Hepatocyte (in vitro differentiated cells): ENCODE measurements at regions not wholly inside any gene's neighbourhood (a gene's known extent, or its start where the extent isn't known, plus 50 kb on each side); places are given as distances from the start of the nearest gene placed in this dataset.

ENCODE experiments used
- DNase-seq: peaks from one replicate; pipeline ENCODE4 v3.0.0-alpha.2; 2016; ENCODE audit warnings: low spot score
- H2AFZ ChIP-seq: fragments of 200-600 bp; sonication (generic); 2 replicates; pipeline ENCODE4 v1.6.0; 2016; ENCODE audit warnings: antibody characterized with exemption, mild to moderate bottlenecking
- H3K27ac ChIP-seq: fragments of 200-600 bp; sonication (generic); 2 replicates; pipeline ENCODE4 v1.5.1; 2016; ENCODE audit warnings: mild to moderate bottlenecking
- H3K27me3 ChIP-seq: fragments of 200-600 bp; sonication (generic); 2 replicates; pipeline ENCODE4 v1.6.1; 2016
- H3K36me3 ChIP-seq: fragments of 200-600 bp; sonication (generic); replicated peaks from 2 replicates; pipeline ENCODE4 v1.5.1; 2016; ENCODE audit warnings: low read depth; ENCODE audit not compliant: insufficient read depth
- H3K4me1 ChIP-seq: fragments of 200-600 bp; sonication (generic); 2 replicates; pipeline ENCODE4 v1.5.1; 2016; ENCODE audit warnings: mild to moderate bottlenecking, moderate library complexity; ENCODE audit not compliant: insufficient read depth
- H3K4me2 ChIP-seq: fragments of 200-600 bp; sonication (generic); 2 replicates; pipeline ENCODE4 v1.6.0; 2016
- H3K4me3 ChIP-seq: fragments of 200-600 bp; sonication (generic); 2 replicates; pipeline ENCODE4 v1.5.1; 2016; ENCODE audit warnings: mild to moderate bottlenecking
- H3K79me2 ChIP-seq: fragments of 200-600 bp; sonication (generic); 2 replicates; pipeline ENCODE4 v1.6.0; 2017; ENCODE audit warnings: mild to moderate bottlenecking
- H3K9me2 ChIP-seq: fragments of 200-600 bp; sonication (generic); replicated peaks from 2 replicates; pipeline ENCODE4 v1.6.0; 2017; ENCODE audit warnings: mild to moderate bottlenecking; ENCODE audit not compliant: insufficient read depth
- H3K9me3 ChIP-seq: fragments of 200-600 bp; sonication (generic); 2 replicates; pipeline ENCODE4 v1.5.1; 2016; ENCODE audit warnings: low read depth, mild to moderate bottlenecking
- H4K20me1 ChIP-seq: fragments of 200-600 bp; sonication (generic); 2 replicates; pipeline ENCODE4 v1.6.0; 2016; ENCODE audit warnings: mild to moderate bottlenecking; ENCODE audit not compliant: insufficient read depth, poor library complexity, severe bottlenecking
- EZH2 ChIP-seq: fragments of 200-600 bp; sonication (generic); IDR thresholded peaks from 2 replicates; pipeline ENCODE4 v1.6.1; 2016; ENCODE audit warnings: antibody characterized with exemption, mild to moderate bottlenecking, borderline replicate concordance
- EZH2phosphoT487 ChIP-seq: fragments of 200-600 bp; sonication (generic); IDR thresholded peaks from one replicate; pipeline ENCODE4 v1.6.1; 2018; ENCODE audit warnings: antibody characterized with exemption, mild to moderate bottlenecking, low read depth, moderate library complexity; ENCODE audit not compliant: unreplicated experiment, severe bottlenecking
- WGBS: methylation state at CpG from one replicate; pipeline ENCODE4 v1.1.6; 2016; ENCODE audit warnings: low lambda C conversion rate; ENCODE audit errors: missing lambda C conversion rate; 5-methylcytosine and 5-hydroxymethylcytosine counted together
- TF ChIP-seq, protein P1 (sequence below): fragments of 200-600 bp; sonication (generic); IDR thresholded peaks from 2 replicates; pipeline ENCODE4 v1.5.1; 2016; ENCODE audit warnings: antibody characterized with exemption, mild to moderate bottlenecking; ENCODE audit not compliant: poor library complexity

DNA sequence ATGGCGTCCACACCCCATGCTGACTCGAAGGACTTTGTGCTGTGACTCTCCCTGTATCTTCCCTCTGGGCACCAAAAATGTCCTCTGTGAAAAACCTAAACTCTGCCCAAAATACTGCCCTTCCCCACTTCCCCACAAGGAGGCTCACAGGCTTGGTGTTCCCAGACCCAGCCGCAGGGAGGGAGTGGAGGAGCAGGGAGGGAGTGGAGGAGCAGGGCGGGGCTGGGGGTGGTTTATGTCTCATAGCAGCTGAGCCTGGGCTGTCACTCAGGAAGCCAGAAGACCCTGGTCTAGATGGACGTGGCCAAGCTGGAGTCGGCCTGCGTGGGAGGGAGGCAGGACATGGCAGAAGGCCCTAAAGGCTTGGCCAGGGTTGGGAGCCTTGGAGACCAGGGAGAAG is 461.7 kb downstream of the PTPRU start:
- H2AFZ ChIP-seq: no peak overlapping the region
- WGBS: 32% methylated on average over 7 of the region's 7 CpGs
- H3K4me3 ChIP-seq: no peak overlapping the region
- H3K79me2 ChIP-seq: no peaks in the 10 kb centered on the region
- DNase-seq: peak; percentile 64
- no peaks in the 10 kb centered on the region for H3K4me1 ChIP-seq
- H4K20me1 ChIP-seq: no peaks in the 10 kb centered on the region
- TF ChIP-seq EZH2phosphoT487 (no peak), EZH2 (no peak)
- TF ChIP-seq, protein P1, sequence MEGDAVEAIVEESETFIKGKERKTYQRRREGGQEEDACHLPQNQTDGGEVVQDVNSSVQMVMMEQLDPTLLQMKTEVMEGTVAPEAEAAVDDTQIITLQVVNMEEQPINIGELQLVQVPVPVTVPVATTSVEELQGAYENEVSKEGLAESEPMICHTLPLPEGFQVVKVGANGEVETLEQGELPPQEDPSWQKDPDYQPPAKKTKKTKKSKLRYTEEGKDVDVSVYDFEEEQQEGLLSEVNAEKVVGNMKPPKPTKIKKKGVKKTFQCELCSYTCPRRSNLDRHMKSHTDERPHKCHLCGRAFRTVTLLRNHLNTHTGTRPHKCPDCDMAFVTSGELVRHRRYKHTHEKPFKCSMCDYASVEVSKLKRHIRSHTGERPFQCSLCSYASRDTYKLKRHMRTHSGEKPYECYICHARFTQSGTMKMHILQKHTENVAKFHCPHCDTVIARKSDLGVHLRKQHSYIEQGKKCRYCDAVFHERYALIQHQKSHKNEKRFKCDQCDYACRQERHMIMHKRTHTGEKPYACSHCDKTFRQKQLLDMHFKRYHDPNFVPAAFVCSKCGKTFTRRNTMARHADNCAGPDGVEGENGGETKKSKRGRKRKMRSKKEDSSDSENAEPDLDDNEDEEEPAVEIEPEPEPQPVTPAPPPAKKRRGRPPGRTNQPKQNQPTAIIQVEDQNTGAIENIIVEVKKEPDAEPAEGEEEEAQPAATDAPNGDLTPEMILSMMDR: peak; percentile 39
- no peaks in the 10 kb centered on the region for H3K36me3 ChIP-seq
- H3K9me3 ChIP-seq: no peaks in the 10 kb centered on the region
- peaks cover 15% of the 10 kb centered on the region for H3K27me3 ChIP-seq
- H3K4me2 ChIP-seq: no peak overlapping the region
- no peaks in the 10 kb centered on the region for H3K9me2 ChIP-seq
- H3K27ac ChIP-seq: no peak overlapping the region

DNA sequence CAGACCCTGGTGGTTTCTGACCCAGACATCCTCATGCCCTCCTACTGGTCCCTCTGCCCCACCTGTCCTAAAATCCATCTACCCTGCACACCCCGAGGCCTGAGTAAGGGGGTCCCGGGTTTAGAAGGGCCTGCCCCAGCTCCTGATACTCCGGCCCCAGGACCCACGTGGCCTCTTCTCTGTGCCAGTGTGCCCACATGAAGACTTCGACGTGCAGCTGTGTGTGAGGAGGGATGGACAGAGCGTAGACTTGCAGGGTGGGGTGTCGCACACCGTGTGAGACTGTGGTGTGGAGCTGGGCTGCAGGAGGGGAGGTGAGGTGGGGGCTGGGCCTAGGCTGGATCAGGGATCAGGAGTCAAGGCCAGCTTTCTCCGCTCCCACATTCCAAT is 461.1 kb downstream of the PTPRU start:
- DNase-seq: no peak
- Histone ChIP-seq H3K4me3 (no peak overlapping the region), H3K27me3 (peaks cover 15% of the 10 kb centered on the region), H3K9me2 (no peaks in the 10 kb centered on the region), H3K4me1 (no peaks in the 10 kb centered on the region), H3K36me3 (no peaks in the 10 kb centered on the region), H3K27ac (no peak overlapping the region), H3K9me3 (no peaks in the 10 kb centered on the region), H2AFZ (no peak overlapping the region), H3K4me2 (no peak overlapping the region), H3K79me2 (no peaks in the 10 kb centered on the region), H4K20me1 (no peaks in the 10 kb centered on the region)
- WGBS: 81% methylated on average over 10 of the region's 10 CpGs
- TF ChIP-seq, protein P1: no peak
- TF ChIP-seq EZH2: no peak
- TF ChIP-seq EZH2phosphoT487: no peak

DNA sequence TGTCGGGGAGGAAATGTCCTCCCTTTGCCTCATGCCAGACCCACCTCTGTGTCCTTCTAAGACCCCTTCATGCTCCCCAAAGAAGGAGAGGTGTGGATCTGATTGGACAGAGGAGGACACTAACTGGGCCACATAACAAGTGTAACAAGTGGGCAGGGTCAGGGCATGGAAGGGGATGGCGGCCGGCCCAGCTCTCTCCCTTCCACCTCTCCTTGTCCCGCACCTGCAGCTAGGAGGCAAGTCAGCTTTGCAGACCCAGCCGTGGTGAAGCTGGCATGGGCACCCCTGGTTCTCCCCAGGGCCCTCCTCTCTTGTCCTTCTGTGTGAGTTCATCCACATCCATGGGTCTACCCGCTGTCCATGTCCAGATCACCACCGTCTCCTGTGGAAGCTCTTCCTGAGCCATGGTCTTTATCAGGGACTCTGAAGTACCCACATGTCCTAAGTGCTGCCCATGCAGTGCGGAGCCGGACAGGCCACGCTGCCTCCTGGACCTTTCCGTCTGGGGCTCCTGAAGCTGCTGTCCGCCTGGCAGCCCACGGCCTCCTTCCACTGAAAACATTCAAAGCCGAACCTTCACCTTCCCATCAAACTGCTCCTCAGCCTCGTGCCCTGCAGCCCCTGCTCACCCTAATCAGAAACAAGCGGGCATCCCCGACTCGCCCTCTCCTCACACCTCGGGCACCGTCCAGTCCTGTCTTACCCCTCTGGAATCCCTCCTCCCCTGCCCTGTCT is 460.5 kb downstream of the PTPRU start:
- Histone ChIP-seq H2AFZ (no peak overlapping the region), H3K9me2 (no peaks in the 10 kb centered on the region), H3K4me1 (no peaks in the 10 kb centered on the region), H3K27me3 (peaks cover 15% of the 10 kb centered on the region), H3K36me3 (no peaks in the 10 kb centered on the region), H3K4me3 (no peak overlapping the region), H3K9me3 (no peaks in the 10 kb centered on the region), H3K79me2 (no peaks in the 10 kb centered on the region), H3K27ac (no peak overlapping the region), H3K4me2 (no peak overlapping the region), H4K20me1 (no peaks in the 10 kb centered on the region)
- WGBS: 86% methylated on average over 20 of the region's 20 CpGs
- TF ChIP-seq, protein P1: no peak
- TF ChIP-seq EZH2phosphoT487: no peak
- no peak for TF ChIP-seq EZH2
- no peak for DNase-seq
